ENCODE measurements at regions not wholly inside any gene's neighbourhood (a gene's known extent, or its start where the extent isn't known, plus 50 kb on each side); places are given as distances from the start of the nearest gene placed in this dataset.

DNA sequence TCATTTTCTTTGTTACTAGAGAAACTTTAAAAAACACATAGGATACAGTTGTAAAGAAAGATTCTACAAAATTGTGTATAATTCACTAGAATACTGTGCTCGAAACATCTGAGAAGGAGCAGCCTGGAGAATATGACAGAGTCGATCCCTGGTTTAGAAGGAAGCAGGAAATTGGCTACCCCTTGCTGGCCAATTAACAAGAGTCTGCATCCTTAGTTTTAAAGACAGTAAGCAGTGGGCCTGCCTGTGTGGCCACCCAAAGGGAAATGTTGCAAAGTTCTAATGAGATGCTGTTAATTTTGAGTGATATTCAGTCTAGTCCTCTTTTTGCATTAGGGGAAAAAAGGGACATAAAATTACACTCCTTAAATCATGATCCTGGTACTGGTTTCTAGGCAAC is 988.6 kb downstream of the PCDH17 start:
- TF ChIP-seq, protein P1, sequence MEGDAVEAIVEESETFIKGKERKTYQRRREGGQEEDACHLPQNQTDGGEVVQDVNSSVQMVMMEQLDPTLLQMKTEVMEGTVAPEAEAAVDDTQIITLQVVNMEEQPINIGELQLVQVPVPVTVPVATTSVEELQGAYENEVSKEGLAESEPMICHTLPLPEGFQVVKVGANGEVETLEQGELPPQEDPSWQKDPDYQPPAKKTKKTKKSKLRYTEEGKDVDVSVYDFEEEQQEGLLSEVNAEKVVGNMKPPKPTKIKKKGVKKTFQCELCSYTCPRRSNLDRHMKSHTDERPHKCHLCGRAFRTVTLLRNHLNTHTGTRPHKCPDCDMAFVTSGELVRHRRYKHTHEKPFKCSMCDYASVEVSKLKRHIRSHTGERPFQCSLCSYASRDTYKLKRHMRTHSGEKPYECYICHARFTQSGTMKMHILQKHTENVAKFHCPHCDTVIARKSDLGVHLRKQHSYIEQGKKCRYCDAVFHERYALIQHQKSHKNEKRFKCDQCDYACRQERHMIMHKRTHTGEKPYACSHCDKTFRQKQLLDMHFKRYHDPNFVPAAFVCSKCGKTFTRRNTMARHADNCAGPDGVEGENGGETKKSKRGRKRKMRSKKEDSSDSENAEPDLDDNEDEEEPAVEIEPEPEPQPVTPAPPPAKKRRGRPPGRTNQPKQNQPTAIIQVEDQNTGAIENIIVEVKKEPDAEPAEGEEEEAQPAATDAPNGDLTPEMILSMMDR (conservative IDR thresholded peaks at IDR 0.05), result no peak
- TF ChIP-seq EZH2 (IDR thresholded peaks at IDR 0.05; ENCODE audit: low read depth), result no peak
